Mammary epithelial cell (primary cell): ENCODE measurements at regions not wholly inside any gene's neighbourhood (a gene's known extent, or its start where the extent isn't known, plus 50 kb on each side); places are given as distances from the start of the nearest gene placed in this dataset.

Experiments
- EZH2 ChIP-seq: IDR thresholded peaks from 2 replicates; pipeline ENCODE4 v1.6.1; 2012; ENCODE audit warnings: low read length, inconsistent platforms, borderline replicate concordance
- TF ChIP-seq, protein P1 (sequence below), 2 donors: IDR thresholded peaks in 1 of 2; conservative IDR thresholded peaks in 1 of 2; 2 replicates each; pipeline ENCODE4 v1.5.1; 2011 to 2012; ENCODE audit warnings: inconsistent platforms in 2 of 2, low read length in 2 of 2, mild to moderate bottlenecking in 2 of 2, control low read depth in 1 of 2, low read depth in 1 of 2; ENCODE audit not compliant: insufficient read depth in 1 of 2; ENCODE audit errors: extremely low read depth in 1 of 2

DNA sequence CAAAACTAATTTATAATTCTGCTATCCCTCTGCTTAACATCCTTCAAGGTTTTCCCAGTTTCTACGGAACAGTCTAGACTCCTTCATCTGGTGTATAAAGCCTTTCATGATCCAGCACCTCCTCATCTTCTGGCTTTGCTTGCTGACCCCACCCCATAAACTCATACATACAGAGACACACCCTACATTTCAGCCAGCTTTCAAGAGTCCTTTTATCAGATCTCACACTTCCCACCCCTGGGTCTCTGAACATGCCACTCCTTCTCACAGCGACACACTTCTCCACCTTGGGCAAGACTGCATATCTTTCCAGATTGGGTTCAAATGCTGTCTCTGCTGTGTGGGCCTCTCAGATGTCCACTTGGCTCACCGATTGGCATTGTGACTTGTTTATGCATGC is 166.8 kb upstream of the LPP start:
- TF ChIP-seq EZH2, result no peak
- TF ChIP-seq, protein P1, sequence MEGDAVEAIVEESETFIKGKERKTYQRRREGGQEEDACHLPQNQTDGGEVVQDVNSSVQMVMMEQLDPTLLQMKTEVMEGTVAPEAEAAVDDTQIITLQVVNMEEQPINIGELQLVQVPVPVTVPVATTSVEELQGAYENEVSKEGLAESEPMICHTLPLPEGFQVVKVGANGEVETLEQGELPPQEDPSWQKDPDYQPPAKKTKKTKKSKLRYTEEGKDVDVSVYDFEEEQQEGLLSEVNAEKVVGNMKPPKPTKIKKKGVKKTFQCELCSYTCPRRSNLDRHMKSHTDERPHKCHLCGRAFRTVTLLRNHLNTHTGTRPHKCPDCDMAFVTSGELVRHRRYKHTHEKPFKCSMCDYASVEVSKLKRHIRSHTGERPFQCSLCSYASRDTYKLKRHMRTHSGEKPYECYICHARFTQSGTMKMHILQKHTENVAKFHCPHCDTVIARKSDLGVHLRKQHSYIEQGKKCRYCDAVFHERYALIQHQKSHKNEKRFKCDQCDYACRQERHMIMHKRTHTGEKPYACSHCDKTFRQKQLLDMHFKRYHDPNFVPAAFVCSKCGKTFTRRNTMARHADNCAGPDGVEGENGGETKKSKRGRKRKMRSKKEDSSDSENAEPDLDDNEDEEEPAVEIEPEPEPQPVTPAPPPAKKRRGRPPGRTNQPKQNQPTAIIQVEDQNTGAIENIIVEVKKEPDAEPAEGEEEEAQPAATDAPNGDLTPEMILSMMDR (conservative IDR thresholded peaks at IDR 0.05 in 1 of 2, IDR thresholded peaks at IDR 0.05 in 1 of 2; ENCODE audit: extremely low read depth in 1 of 2, insufficient read depth in 1 of 2, low read depth in 1 of 2, low read length in 2 of 2), result no peak
